ENCODE measurements at regions not wholly inside any gene's neighbourhood (a gene's known extent, or its start where the extent isn't known, plus 50 kb on each side); places are given as distances from the start of the nearest gene placed in this dataset.

- Histone ChIP-seq H3K27me3 (no peaks in the 10 kb centered on the region), H3K4me3 (no peak overlapping the region), H3K4me1 (no peaks in the 10 kb centered on the region), H3K36me3 (no peaks in the 10 kb centered on the region), H3K9me3 (no peaks in the 10 kb centered on the region), H3K27ac (no peak overlapping the region)
- DNase-seq (ENCODE audit: low spot score), result no peak
- TF ChIP-seq CTCF (IDR thresholded peaks at IDR 0.05), result no peak
These were observed 337.9 kb downstream of the BRD1 start for GRCh38 chr22:49489821-49490220.

GRCh38 chr22:49488943-49489342, 338.7 kb downstream of the BRD1 start:
- no peaks in the 10 kb centered on the region for H3K27me3 ChIP-seq

GRCh38 chr22:49487950-49488349, 339.7 kb downstream of the BRD1 start:
- TF ChIP-seq CTCF (IDR thresholded peaks at IDR 0.05), result no peak
- Histone ChIP-seq H3K27me3 (no peaks in the 10 kb centered on the region), H3K27ac (no peak overlapping the region), H3K36me3 (no peaks in the 10 kb centered on the region), H3K4me3 (no peak overlapping the region), H3K4me1 (no peaks in the 10 kb centered on the region), H3K9me3 (no peaks in the 10 kb centered on the region)
- DNase-seq (ENCODE audit: low spot score), result no peak

More at GRCh38 chr22:49488943-49489342, 338.7 kb downstream of the BRD1 start:
- H3K4me1 ChIP-seq, result no peaks in the 10 kb centered on the region
- no peaks in the 10 kb centered on the region for H3K9me3 ChIP-seq
- no peak for DNase-seq (ENCODE audit: low spot score)
- H3K36me3 ChIP-seq, result no peaks in the 10 kb centered on the region
- no peak overlapping the region for H3K27ac ChIP-seq
- no peak for TF ChIP-seq CTCF (IDR thresholded peaks at IDR 0.05)
- H3K4me3 ChIP-seq, result no peak overlapping the region

- no peak for DNase-seq (ENCODE audit: low spot score)
- Histone ChIP-seq H3K36me3 (no peaks in the 10 kb centered on the region), H3K4me1 (no peaks in the 10 kb centered on the region), H3K4me3 (no peak overlapping the region), H3K9me3 (no peaks in the 10 kb centered on the region), H3K27me3 (no peaks in the 10 kb centered on the region), H3K27ac (no peak overlapping the region)
- TF ChIP-seq CTCF (IDR thresholded peaks at IDR 0.05), result no peak
These were observed 341.4 kb downstream of the BRD1 start for GRCh38 chr22:49486225-49486624.

- Histone ChIP-seq H3K27me3 (no peaks in the 10 kb centered on the region), H3K9me3 (no peaks in the 10 kb centered on the region), H3K4me3 (no peak overlapping the region), H3K4me1 (no peaks in the 10 kb centered on the region), H3K27ac (no peak overlapping the region), H3K36me3 (no peaks in the 10 kb centered on the region)
- no peak for DNase-seq (ENCODE audit: low spot score)
- TF ChIP-seq CTCF (IDR thresholded peaks at IDR 0.05), result no peak
These were observed 343.7 kb downstream of the BRD1 start for GRCh38 chr22:49483946-49484345.

- no peak for DNase-seq (ENCODE audit: low spot score)
- H3K9me3 ChIP-seq, result no peaks in the 10 kb centered on the region
- H3K27ac ChIP-seq, result no peak overlapping the region
- H3K4me1 ChIP-seq, result no peaks in the 10 kb centered on the region
- TF ChIP-seq CTCF (IDR thresholded peaks at IDR 0.05), result no peak
- H3K4me3 ChIP-seq, result no peak overlapping the region
- no peaks in the 10 kb centered on the region for H3K27me3 ChIP-seq
- H3K36me3 ChIP-seq, result no peaks in the 10 kb centered on the region
These were observed 344.3 kb downstream of the BRD1 start for GRCh38 chr22:49483281-49483870.

All from right atrium auricular region (tissue), 2 donors.